ENCODE measurements at regions not wholly inside any gene's neighbourhood (a gene's known extent, or its start where the extent isn't known, plus 50 kb on each side); places are given as distances from the start of the nearest gene placed in this dataset.

- no peak overlapping the region for H3K27ac ChIP-seq (ENCODE audit: low read depth, low read length, poor library complexity, severe bottlenecking)
- no TSS peak for BruUV-seq (replicated peaks)
- ChIA-PET CTCF (no interaction called here), POLR2A (ENCODE audit: low non-redundant PET) (interaction anchor here (0.7 kb wide), 1 partner anchor 621 kb away, joined by 3 read pairs; the partner anchor contains the start of gene ENC1)
- no peaks in the 10 kb centered on the region for H3K36me3 ChIP-seq (ENCODE audit: insufficient read depth, low read length, poor library complexity, severe bottlenecking)
- DNase-seq (ENCODE audit: low spot score) = no peak
- H3K9me3 ChIP-seq (ENCODE audit: low read depth, low read length, poor library complexity, severe bottlenecking) = no peaks in the 10 kb centered on the region
- intact Hi-C loops (cut with micrococcal nuclease; ENCODE audit: unreplicated experiment) = no loop called here
- peaks cover 72% of the 10 kb centered on the region for H3K27me3 ChIP-seq (replicated peaks; ENCODE audit: insufficient read depth, low read depth, low read length, poor library complexity)
- no peak for TF ChIP-seq CTCF (conservative IDR thresholded peaks at IDR 0.05; ENCODE audit: low read depth, low read length)
- no peak for TF ChIP-seq EZH2 (IDR thresholded peaks at IDR 0.05; ENCODE audit: borderline replicate concordance, low read depth, low read length, poor library complexity, severe bottlenecking)
- peaks cover 4% of the 10 kb centered on the region for H3K4me1 ChIP-seq (ENCODE audit: insufficient read depth, low read length, poor library complexity, severe bottlenecking)
- H3K4me3 ChIP-seq (ENCODE audit: low read depth, low read length, poor library complexity, severe bottlenecking) = no peak overlapping the region
Measured at GRCh38 chr5:74019923-74020322, 393.9 kb downstream of the ARHGEF28 start.

- intact Hi-C loops (cut with micrococcal nuclease; ENCODE audit: unreplicated experiment) = no loop called here
- Histone ChIP-seq H3K4me1 (ENCODE audit: insufficient read depth, low read length, poor library complexity, severe bottlenecking) (peaks cover 4% of the 10 kb centered on the region), H3K36me3 (ENCODE audit: insufficient read depth, low read length, poor library complexity, severe bottlenecking) (no peaks in the 10 kb centered on the region), H3K27ac (ENCODE audit: low read depth, low read length, poor library complexity, severe bottlenecking) (no peak overlapping the region), H3K27me3 (replicated peaks; ENCODE audit: insufficient read depth, low read depth, low read length, poor library complexity) (peaks cover 81% of the 10 kb centered on the region), H3K4me3 (ENCODE audit: low read depth, low read length, poor library complexity, severe bottlenecking) (no peak overlapping the region), H3K9me3 (ENCODE audit: low read depth, low read length, poor library complexity, severe bottlenecking) (no peaks in the 10 kb centered on the region)
- TF ChIP-seq EZH2 (IDR thresholded peaks at IDR 0.05; ENCODE audit: borderline replicate concordance, low read depth, low read length, poor library complexity, severe bottlenecking) (no peak), CTCF (conservative IDR thresholded peaks at IDR 0.05; ENCODE audit: low read depth, low read length) (no peak)
- peak; percentile 67 for DNase-seq (ENCODE audit: low spot score)
- POLR2A ChIA-PET (ENCODE audit: low non-redundant PET) = no interaction called here
- no TSS peak for BruUV-seq (replicated peaks)
- CTCF ChIA-PET = interaction anchor here (0.6 kb wide), 1 partner anchor 1605 kb away, joined by 3 read pairs; no protein-coding TSS in a partner anchor
Measured at GRCh38 chr5:74017786-74018211, 391.8 kb downstream of the ARHGEF28 start.

GRCh38 chr5:74017112-74017511 lies 391.1 kb downstream of the ARHGEF28 start:
- Histone ChIP-seq H3K27me3 (replicated peaks; ENCODE audit: insufficient read depth, low read depth, low read length, poor library complexity) (peaks cover 88% of the 10 kb centered on the region), H3K27ac (ENCODE audit: low read depth, low read length, poor library complexity, severe bottlenecking) (no peak overlapping the region), H3K4me3 (ENCODE audit: low read depth, low read length, poor library complexity, severe bottlenecking) (no peak overlapping the region), H3K9me3 (ENCODE audit: low read depth, low read length, poor library complexity, severe bottlenecking) (no peaks in the 10 kb centered on the region), H3K36me3 (ENCODE audit: insufficient read depth, low read length, poor library complexity, severe bottlenecking) (no peaks in the 10 kb centered on the region), H3K4me1 (ENCODE audit: insufficient read depth, low read length, poor library complexity, severe bottlenecking) (peaks cover 4% of the 10 kb centered on the region)
- ChIA-PET POLR2A (ENCODE audit: low non-redundant PET) (no interaction called here), CTCF (interaction anchor here (0.6 kb wide), 1 partner anchor 1606 kb away, joined by 3 read pairs; no protein-coding TSS in a partner anchor)
- TF ChIP-seq CTCF (conservative IDR thresholded peaks at IDR 0.05; ENCODE audit: low read depth, low read length) (no peak), EZH2 (IDR thresholded peaks at IDR 0.05; ENCODE audit: borderline replicate concordance, low read depth, low read length, poor library complexity, severe bottlenecking) (no peak)
- no TSS peak for BruUV-seq (replicated peaks)
- intact Hi-C loops (cut with micrococcal nuclease; ENCODE audit: unreplicated experiment) = no loop called here
- DNase-seq (ENCODE audit: low spot score) = no peak
